ENCODE measurements at regions not wholly inside any gene's neighbourhood (a gene's known extent, or its start where the extent isn't known, plus 50 kb on each side); places are given as distances from the start of the nearest gene placed in this dataset.

DNA sequence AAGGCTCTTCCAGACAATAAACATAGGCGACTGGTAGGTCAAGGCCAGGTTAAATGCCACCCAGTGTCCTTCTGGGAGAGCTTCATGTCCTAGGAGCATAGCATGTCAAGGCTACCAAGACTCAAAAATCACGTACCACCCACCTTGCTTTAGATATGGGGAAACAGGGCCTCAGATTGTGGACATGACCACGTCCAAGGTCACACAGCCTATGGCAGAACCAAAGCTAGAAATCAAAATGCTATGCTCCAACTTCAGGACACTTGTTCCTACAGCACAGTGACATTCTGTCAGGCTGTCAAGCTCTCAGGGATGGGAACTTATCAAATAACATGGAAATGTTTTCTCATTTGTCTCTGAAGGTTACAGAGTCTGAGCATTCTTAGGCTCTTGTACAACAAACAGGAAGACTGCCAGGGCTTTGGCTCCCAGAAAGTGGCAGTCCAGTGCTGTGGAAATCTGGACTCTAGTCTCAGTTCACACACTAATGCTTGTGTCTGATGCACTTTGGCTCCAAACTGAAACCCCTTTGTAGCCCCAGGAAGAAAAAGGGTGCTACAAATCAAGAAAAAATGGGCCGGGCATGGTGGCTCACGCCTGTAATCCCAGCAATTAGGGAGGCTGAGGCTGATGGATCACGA is 170.4 kb upstream of the LPP start:
- Histone ChIP-seq H3K27me3 (ENCODE audit: insufficient read depth, low read length) (no peaks in the 10 kb centered on the region), H3K4me3 (ENCODE audit: low read depth, low read length) (no peak overlapping the region), H2AFZ (ENCODE audit: low read length, unreplicated experiment) (no peak overlapping the region), H3K79me2 (ENCODE audit: control insufficient read depth, insufficient read depth, low read length, unreplicated experiment) (no peaks in the 10 kb centered on the region), H3K4me1 (ENCODE audit: control insufficient read depth, insufficient read depth, low read length, unreplicated experiment) (peaks cover 19% of the 10 kb centered on the region), H3K27ac (ENCODE audit: low read depth, low read length) (no peak overlapping the region), H3K36me3 (ENCODE audit: insufficient read depth, low read length) (no peaks in the 10 kb centered on the region)

DNA sequence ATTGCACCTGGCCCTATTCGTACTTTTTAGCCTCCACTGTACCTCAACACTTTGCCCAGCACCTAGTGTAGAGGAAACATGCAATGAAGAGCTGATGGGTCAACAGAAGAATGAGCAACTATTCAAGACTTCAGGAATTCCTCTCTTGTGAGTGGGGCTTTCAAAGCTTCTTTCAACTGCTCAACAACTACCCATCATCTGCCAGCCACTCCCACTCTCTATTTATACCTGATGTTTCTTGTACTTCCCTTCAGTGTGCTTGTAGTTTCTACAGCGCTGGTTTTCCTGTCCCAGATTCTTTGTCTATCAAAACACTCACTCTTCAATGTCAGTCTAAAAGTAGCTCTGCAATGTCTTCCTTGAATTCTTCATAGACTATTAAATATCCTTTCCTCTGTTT is 168.3 kb upstream of the LPP start:
- Histone ChIP-seq H3K79me2 (ENCODE audit: control insufficient read depth, insufficient read depth, low read length, unreplicated experiment) (no peaks in the 10 kb centered on the region), H3K4me1 (ENCODE audit: control insufficient read depth, insufficient read depth, low read length, unreplicated experiment) (peaks cover 19% of the 10 kb centered on the region), H3K27ac (ENCODE audit: low read depth, low read length) (peak overlapping the region; percentile 61), H3K4me3 (ENCODE audit: low read depth, low read length) (no peak overlapping the region), H3K36me3 (ENCODE audit: insufficient read depth, low read length) (no peaks in the 10 kb centered on the region), H2AFZ (ENCODE audit: low read length, unreplicated experiment) (no peak overlapping the region), H3K27me3 (ENCODE audit: insufficient read depth, low read length) (no peaks in the 10 kb centered on the region)

DNA sequence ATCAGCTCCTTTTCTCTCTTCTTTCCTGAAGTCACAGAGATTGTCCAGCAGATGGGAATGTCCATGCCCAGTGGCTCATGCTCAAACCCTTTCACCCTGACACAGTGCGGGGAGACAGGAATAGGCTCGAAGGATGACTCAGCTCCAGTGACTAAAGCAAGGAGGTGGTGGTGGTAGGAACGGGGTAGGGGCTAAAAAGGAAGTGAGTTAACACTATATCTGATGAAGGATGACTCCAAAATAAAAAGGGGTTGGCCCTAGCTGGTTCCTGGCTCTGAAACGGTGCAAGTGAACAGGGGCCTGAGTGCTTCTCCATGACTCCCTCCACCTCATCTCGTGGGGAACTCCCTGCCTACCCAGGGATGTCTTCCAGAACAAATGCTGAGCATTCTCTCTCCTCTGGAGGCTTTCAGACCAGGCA is 167.4 kb upstream of the LPP start:
- peak overlapping the region; percentile 26 for H2AFZ ChIP-seq (ENCODE audit: low read length, unreplicated experiment)
- H3K36me3 ChIP-seq (ENCODE audit: insufficient read depth, low read length), result no peaks in the 10 kb centered on the region
- H3K27me3 ChIP-seq (ENCODE audit: insufficient read depth, low read length), result no peaks in the 10 kb centered on the region
- no peak overlapping the region for H3K4me3 ChIP-seq (ENCODE audit: low read depth, low read length)
- H3K27ac ChIP-seq (ENCODE audit: low read depth, low read length), result peak overlapping the region; percentile 61
- H3K4me1 ChIP-seq (ENCODE audit: control insufficient read depth, insufficient read depth, low read length, unreplicated experiment), result peaks cover 19% of the 10 kb centered on the region
- no peaks in the 10 kb centered on the region for H3K79me2 ChIP-seq (ENCODE audit: control insufficient read depth, insufficient read depth, low read length, unreplicated experiment)

DNA sequence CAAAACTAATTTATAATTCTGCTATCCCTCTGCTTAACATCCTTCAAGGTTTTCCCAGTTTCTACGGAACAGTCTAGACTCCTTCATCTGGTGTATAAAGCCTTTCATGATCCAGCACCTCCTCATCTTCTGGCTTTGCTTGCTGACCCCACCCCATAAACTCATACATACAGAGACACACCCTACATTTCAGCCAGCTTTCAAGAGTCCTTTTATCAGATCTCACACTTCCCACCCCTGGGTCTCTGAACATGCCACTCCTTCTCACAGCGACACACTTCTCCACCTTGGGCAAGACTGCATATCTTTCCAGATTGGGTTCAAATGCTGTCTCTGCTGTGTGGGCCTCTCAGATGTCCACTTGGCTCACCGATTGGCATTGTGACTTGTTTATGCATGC is 166.8 kb upstream of the LPP start:
- H3K4me3 ChIP-seq (ENCODE audit: low read depth, low read length), result no peak overlapping the region
- peak overlapping the region; percentile 61 for H3K27ac ChIP-seq (ENCODE audit: low read depth, low read length)
- peaks cover 19% of the 10 kb centered on the region for H3K4me1 ChIP-seq (ENCODE audit: control insufficient read depth, insufficient read depth, low read length, unreplicated experiment)
- H3K27me3 ChIP-seq (ENCODE audit: insufficient read depth, low read length), result no peaks in the 10 kb centered on the region
- H3K36me3 ChIP-seq (ENCODE audit: insufficient read depth, low read length), result no peaks in the 10 kb centered on the region
- H2AFZ ChIP-seq (ENCODE audit: low read length, unreplicated experiment), result peak overlapping the region; percentile 26
- H3K79me2 ChIP-seq (ENCODE audit: control insufficient read depth, insufficient read depth, low read length, unreplicated experiment), result no peaks in the 10 kb centered on the region

DNA sequence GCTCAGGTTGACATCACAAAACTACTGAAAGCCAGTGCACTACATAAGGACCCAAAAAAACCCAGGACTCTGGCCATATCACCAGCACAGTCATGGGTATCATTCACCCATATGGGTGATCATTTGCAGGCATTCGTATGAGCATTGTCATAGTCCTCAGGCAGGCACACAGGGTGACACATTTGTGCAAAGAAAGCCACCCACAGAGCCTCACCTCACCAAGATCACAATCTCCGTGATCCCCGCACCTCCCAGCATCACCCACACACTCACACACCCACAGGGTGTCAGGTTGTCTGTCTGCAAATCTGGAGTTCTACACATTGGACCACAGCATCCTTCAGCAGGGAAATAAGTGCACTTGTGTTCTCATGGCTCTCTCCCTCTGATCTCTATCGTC is 166.0 kb upstream of the LPP start:
- Histone ChIP-seq H2AFZ (ENCODE audit: low read length, unreplicated experiment) (no peak overlapping the region), H3K27me3 (ENCODE audit: insufficient read depth, low read length) (no peaks in the 10 kb centered on the region), H3K4me1 (ENCODE audit: control insufficient read depth, insufficient read depth, low read length, unreplicated experiment) (peaks cover 19% of the 10 kb centered on the region), H3K79me2 (ENCODE audit: control insufficient read depth, insufficient read depth, low read length, unreplicated experiment) (no peaks in the 10 kb centered on the region), H3K36me3 (ENCODE audit: insufficient read depth, low read length) (no peaks in the 10 kb centered on the region), H3K4me3 (ENCODE audit: low read depth, low read length) (no peak overlapping the region), H3K27ac (ENCODE audit: low read depth, low read length) (no peak overlapping the region)

DNA sequence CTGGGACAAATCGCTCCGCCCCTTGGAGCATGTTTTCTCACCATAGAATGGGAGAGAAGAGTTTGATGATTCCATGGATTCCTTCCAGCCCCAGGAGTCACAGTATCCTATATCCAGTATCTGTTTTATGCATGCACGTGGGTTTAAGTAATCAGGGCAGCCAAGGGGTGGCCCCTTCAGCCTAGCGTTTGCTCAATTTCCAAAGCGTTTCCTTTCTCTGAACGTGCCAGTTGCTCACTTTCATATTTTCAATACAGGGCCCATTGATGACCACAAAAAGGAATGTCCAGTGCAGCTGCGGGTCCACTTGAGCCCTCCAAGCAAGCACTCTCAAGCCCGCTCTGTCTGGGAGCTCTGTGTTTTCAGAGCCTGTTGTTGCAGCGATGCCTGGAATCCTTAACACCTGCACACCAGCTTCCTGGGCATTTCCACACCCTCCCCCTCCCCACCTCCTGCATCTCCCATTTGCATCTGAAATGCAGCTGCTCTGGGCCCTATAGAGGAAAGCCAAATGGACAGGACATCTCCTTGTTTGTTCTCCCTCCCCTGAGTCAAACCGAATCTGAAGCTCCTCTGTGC is 164.3 kb upstream of the LPP start:
- peaks cover 28% of the 10 kb centered on the region for H3K4me1 ChIP-seq (ENCODE audit: control insufficient read depth, insufficient read depth, low read length, unreplicated experiment)
- no peak overlapping the region for H3K4me3 ChIP-seq (ENCODE audit: low read depth, low read length)
- H3K36me3 ChIP-seq (ENCODE audit: insufficient read depth, low read length), result no peaks in the 10 kb centered on the region
- H3K79me2 ChIP-seq (ENCODE audit: control insufficient read depth, insufficient read depth, low read length, unreplicated experiment), result no peaks in the 10 kb centered on the region
- H3K27ac ChIP-seq (ENCODE audit: low read depth, low read length), result no peak overlapping the region
- no peak overlapping the region for H2AFZ ChIP-seq (ENCODE audit: low read length, unreplicated experiment)
- H3K27me3 ChIP-seq (ENCODE audit: insufficient read depth, low read length), result no peaks in the 10 kb centered on the region

DNA sequence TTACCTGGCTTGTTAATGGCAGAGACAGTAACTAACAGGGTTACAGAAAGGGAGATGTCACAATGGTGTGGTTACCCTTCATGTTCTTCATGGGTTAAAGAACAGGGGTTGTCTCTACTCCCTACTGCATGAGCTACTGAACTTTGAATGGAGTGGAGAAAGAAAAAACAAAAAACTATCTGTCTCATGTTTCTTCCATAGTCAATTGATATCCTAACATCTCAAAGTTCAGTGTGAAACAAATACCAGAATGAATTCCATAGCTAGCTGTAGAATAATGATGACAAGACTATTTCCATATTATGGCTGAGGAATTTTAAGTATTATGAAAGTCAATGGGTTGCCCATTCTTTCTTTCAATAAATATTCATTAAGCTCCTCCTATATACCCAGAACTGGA is 161.3 kb upstream of the LPP start:
- Histone ChIP-seq H3K27me3 (ENCODE audit: insufficient read depth, low read length) (no peaks in the 10 kb centered on the region), H3K4me3 (ENCODE audit: low read depth, low read length) (no peak overlapping the region), H3K4me1 (ENCODE audit: control insufficient read depth, insufficient read depth, low read length, unreplicated experiment) (peaks cover 12% of the 10 kb centered on the region), H2AFZ (ENCODE audit: low read length, unreplicated experiment) (no peak overlapping the region), H3K27ac (ENCODE audit: low read depth, low read length) (no peak overlapping the region), H3K79me2 (ENCODE audit: control insufficient read depth, insufficient read depth, low read length, unreplicated experiment) (no peaks in the 10 kb centered on the region), H3K36me3 (ENCODE audit: insufficient read depth, low read length) (no peaks in the 10 kb centered on the region)

DNA sequence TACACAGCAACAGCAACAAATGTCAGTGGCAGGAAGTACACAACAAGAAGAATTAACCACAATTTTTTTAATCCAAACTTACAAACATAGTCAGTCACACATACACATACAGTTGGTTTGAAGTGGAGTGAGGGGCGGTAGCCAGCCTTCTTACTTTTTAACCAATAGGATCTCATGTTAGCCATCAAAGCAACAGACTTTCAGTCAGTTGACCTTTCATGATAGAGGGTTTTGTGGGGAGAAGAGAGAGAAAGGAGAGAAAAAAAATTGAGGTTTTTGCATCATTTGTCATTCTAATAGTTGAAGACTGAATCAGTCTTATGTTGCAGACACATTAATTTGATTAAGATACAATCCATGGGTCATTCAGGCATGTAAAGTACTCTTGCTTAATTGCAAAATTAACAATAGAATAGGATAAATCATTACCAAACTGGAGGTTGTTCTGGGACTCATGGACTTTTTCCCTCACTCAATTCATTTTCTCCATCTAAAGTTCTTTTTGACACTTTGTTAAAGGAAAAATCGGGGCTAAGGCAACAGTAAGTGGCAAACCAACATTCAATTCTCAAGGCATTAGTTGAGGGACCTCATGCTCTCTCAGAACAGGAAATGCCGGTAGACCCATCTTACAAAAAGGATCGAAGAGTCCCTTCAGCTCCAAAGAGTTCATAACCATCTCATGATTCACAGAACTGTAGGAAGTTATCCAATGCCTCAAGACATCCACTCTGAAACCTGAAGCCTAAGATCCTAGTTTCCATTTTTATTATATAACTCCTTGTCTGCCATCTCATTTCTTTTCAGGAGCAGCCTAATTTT is 159.5 kb upstream of the LPP start:
- Histone ChIP-seq H2AFZ (ENCODE audit: low read length, unreplicated experiment) (peak overlapping the region; percentile 20), H3K4me3 (ENCODE audit: low read depth, low read length) (no peak overlapping the region), H3K79me2 (ENCODE audit: control insufficient read depth, insufficient read depth, low read length, unreplicated experiment) (no peaks in the 10 kb centered on the region), H3K27me3 (ENCODE audit: insufficient read depth, low read length) (no peaks in the 10 kb centered on the region), H3K27ac (ENCODE audit: low read depth, low read length) (no peak overlapping the region), H3K4me1 (ENCODE audit: control insufficient read depth, insufficient read depth, low read length, unreplicated experiment) (peaks cover 12% of the 10 kb centered on the region), H3K36me3 (ENCODE audit: insufficient read depth, low read length) (no peaks in the 10 kb centered on the region)

DNA sequence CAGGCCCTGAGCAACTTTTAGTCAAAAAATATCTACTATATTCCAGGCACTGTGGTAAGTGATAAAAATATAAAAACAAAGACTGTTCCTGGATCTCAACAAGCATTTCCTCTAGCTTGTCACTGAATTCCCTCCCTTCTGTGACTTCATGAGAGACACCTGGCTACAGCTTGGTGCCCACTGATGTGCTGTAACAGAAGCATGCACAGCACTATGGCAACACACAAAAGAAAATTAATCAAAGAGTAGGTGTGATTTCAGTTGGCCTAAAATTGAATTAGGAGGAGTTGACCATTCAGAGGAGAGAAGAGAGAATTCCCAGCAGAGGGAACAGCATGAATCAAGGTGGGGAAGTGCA is 158.9 kb upstream of the LPP start:
- Histone ChIP-seq H3K4me1 (ENCODE audit: control insufficient read depth, insufficient read depth, low read length, unreplicated experiment) (peaks cover 12% of the 10 kb centered on the region), H3K27ac (ENCODE audit: low read depth, low read length) (no peak overlapping the region), H3K4me3 (ENCODE audit: low read depth, low read length) (no peak overlapping the region), H2AFZ (ENCODE audit: low read length, unreplicated experiment) (peak overlapping the region; percentile 20), H3K79me2 (ENCODE audit: control insufficient read depth, insufficient read depth, low read length, unreplicated experiment) (no peaks in the 10 kb centered on the region), H3K27me3 (ENCODE audit: insufficient read depth, low read length) (no peaks in the 10 kb centered on the region), H3K36me3 (ENCODE audit: insufficient read depth, low read length) (no peaks in the 10 kb centered on the region)

DNA sequence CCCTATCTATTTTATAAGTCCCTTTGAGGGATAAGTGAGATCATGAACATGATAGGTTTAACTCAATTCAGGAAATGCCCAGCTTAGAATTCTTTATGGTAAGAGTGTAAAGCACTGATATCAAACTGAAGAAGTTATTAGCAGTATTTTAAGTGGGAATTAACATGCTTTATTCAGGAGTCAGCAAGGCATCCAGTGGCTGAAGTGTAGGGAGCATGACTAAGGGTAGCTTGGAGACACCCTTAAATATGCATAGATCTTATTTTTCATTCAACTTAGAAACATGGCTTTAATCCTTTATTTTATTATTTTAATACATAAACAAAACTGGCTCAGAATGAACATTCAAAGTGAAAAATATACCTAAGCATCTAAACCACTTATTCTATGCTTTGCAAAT is 158.3 kb upstream of the LPP start:
- Histone ChIP-seq H3K79me2 (ENCODE audit: control insufficient read depth, insufficient read depth, low read length, unreplicated experiment) (no peaks in the 10 kb centered on the region), H3K36me3 (ENCODE audit: insufficient read depth, low read length) (no peaks in the 10 kb centered on the region), H2AFZ (ENCODE audit: low read length, unreplicated experiment) (no peak overlapping the region), H3K4me1 (ENCODE audit: control insufficient read depth, insufficient read depth, low read length, unreplicated experiment) (peaks cover 12% of the 10 kb centered on the region), H3K27ac (ENCODE audit: low read depth, low read length) (no peak overlapping the region), H3K27me3 (ENCODE audit: insufficient read depth, low read length) (no peaks in the 10 kb centered on the region), H3K4me3 (ENCODE audit: low read depth, low read length) (no peak overlapping the region)

DNA sequence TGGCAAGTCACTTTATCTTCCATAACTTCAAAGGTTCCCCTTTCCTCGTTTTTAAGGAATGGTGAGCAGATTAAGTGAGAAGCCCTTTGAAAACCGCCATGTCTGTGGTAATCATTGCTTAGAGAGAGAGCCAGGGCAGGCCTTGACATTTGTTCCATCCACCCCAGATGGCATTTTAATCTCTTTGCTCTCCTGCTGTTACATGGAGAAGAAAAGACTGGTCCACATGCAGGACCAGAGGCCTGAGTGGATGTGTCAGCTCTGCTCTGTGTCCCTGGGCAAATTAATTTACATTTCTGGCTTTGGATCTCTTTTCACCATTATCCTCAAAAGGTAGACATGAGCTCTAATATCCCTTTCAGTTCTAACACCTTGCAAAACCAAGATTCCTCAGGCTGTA is 157.3 kb upstream of the LPP start:
- H2AFZ ChIP-seq (ENCODE audit: low read length, unreplicated experiment), result no peak overlapping the region
- H3K4me3 ChIP-seq (ENCODE audit: low read depth, low read length), result no peak overlapping the region
- no peaks in the 10 kb centered on the region for H3K79me2 ChIP-seq (ENCODE audit: control insufficient read depth, insufficient read depth, low read length, unreplicated experiment)
- peaks cover 12% of the 10 kb centered on the region for H3K4me1 ChIP-seq (ENCODE audit: control insufficient read depth, insufficient read depth, low read length, unreplicated experiment)
- H3K36me3 ChIP-seq (ENCODE audit: insufficient read depth, low read length), result no peaks in the 10 kb centered on the region
- no peaks in the 10 kb centered on the region for H3K27me3 ChIP-seq (ENCODE audit: insufficient read depth, low read length)
- no peak overlapping the region for H3K27ac ChIP-seq (ENCODE audit: low read depth, low read length)
